Lower lobe of right lung (tissue), 2 donors: ENCODE measurements at regions not wholly inside any gene's neighbourhood (a gene's known extent, or its start where the extent isn't known, plus 50 kb on each side); places are given as distances from the start of the nearest gene placed in this dataset.

Experiments used
- ATAC-seq, 2 donors: fragments of 200-7000 bp; cut with Tn5 transposase; one replicate each; pipeline ENCODE4 v1.9.1; 2020 to 2022; ENCODE audit warnings: mild to moderate bottlenecking in 2 of 2, moderate library complexity in 2 of 2
- DNase-seq: peaks from one replicate; pipeline ENCODE4 v3.0.0-alpha.2; 2020
- H3K27ac ChIP-seq: fragments of 200-600 bp; one replicate; pipeline ENCODE4 v1.8.0; 2022
- H3K27me3 ChIP-seq: fragments of 200-600 bp; one replicate; pipeline ENCODE4 v1.8.0; 2022; ENCODE audit warnings: low read depth
- H3K36me3 ChIP-seq: fragments of 200-600 bp; one replicate; pipeline ENCODE4 v1.8.0; 2022; ENCODE audit warnings: mild to moderate bottlenecking
- H3K4me1 ChIP-seq: fragments of 200-600 bp; one replicate; pipeline ENCODE4 v1.8.0; 2022
- H3K4me3 ChIP-seq: fragments of 200-600 bp; one replicate; pipeline ENCODE4 v1.8.0; 2022; ENCODE audit warnings: mild to moderate bottlenecking
- H3K9me3 ChIP-seq: fragments of 200-600 bp; one replicate; pipeline ENCODE4 v1.8.0; 2022
- CTCF ChIP-seq: fragments of 200-600 bp; IDR thresholded peaks from one replicate; pipeline ENCODE4 v1.8.0; 2022; ENCODE audit warnings: antibody characterized with exemption, mild to moderate bottlenecking
- intact Hi-C: fragments of 100-400 bp; cut with DNase I; formaldehyde crosslinking; loops from one replicate; pipeline ENCODE4 v1.11.0; 2022
- donor health status: DM: no; HTN: yes; CAD: no; lungs with severe emphysema.

DNA sequence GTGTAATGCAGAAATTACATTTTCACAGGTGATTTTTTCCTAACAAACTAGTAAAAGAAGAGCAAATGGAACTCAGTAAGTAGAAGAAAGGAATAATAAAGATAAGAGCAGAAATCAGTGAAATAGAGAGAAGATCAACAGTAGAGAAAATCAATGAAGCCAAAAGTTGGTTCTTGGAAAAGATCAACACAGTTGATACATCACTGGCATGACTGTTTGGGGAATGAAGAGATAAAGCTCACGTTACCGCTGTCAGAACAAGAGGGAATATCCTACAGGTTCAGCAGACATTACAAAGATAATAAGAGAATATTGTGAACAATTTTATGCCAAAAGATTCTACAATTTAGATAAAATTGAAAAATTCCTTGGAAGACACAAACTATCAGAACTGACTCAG lies 146.4 kb downstream of the ACTR3B start:
- TF ChIP-seq CTCF: no peak
- Histone ChIP-seq H3K9me3 (no peaks in the 10 kb centered on the region), H3K4me1 (no peaks in the 10 kb centered on the region), H3K27ac (no peak overlapping the region), H3K36me3 (no peaks in the 10 kb centered on the region), H3K27me3 (no peaks in the 10 kb centered on the region), H3K4me3 (no peak overlapping the region)
- intact Hi-C loops: no loop called here
- DNase-seq (no peak), ATAC-seq (no peak)

GRCh38 chr7:152907042-152907761 lies 147.7 kb downstream of the ACTR3B start:
- no peak overlapping the region for H3K4me3 ChIP-seq
- ATAC-seq (no peak), DNase-seq (no peak)
- no peak for TF ChIP-seq CTCF
- H3K27ac ChIP-seq: no peak overlapping the region
- H3K36me3 ChIP-seq: no peaks in the 10 kb centered on the region
- H3K9me3 ChIP-seq: no peaks in the 10 kb centered on the region
- no peaks in the 10 kb centered on the region for H3K27me3 ChIP-seq
- no peaks in the 10 kb centered on the region for H3K4me1 ChIP-seq
- intact Hi-C loops: no loop called here

GRCh38 chr7:152909280-152909679 lies 149.7 kb downstream of the ACTR3B start:
- Histone ChIP-seq H3K4me3 (no peak overlapping the region), H3K9me3 (no peaks in the 10 kb centered on the region), H3K36me3 (no peaks in the 10 kb centered on the region), H3K27me3 (no peaks in the 10 kb centered on the region), H3K27ac (no peak overlapping the region), H3K4me1 (no peaks in the 10 kb centered on the region)
- intact Hi-C loops: no loop called here
- no peak for DNase-seq
- no peak for ATAC-seq
- TF ChIP-seq CTCF: no peak

- H3K27me3 ChIP-seq: no peaks in the 10 kb centered on the region
- TF ChIP-seq CTCF: no peak
- H3K36me3 ChIP-seq: no peaks in the 10 kb centered on the region
- H3K9me3 ChIP-seq: no peaks in the 10 kb centered on the region
- H3K27ac ChIP-seq: no peak overlapping the region
- H3K4me3 ChIP-seq: no peak overlapping the region
- ATAC-seq: no peak
- H3K4me1 ChIP-seq: no peaks in the 10 kb centered on the region
- intact Hi-C loops: no loop called here
- DNase-seq: no peak
Observed at GRCh38 chr7:152909683-152910544, 150.4 kb downstream of the ACTR3B start.

DNA sequence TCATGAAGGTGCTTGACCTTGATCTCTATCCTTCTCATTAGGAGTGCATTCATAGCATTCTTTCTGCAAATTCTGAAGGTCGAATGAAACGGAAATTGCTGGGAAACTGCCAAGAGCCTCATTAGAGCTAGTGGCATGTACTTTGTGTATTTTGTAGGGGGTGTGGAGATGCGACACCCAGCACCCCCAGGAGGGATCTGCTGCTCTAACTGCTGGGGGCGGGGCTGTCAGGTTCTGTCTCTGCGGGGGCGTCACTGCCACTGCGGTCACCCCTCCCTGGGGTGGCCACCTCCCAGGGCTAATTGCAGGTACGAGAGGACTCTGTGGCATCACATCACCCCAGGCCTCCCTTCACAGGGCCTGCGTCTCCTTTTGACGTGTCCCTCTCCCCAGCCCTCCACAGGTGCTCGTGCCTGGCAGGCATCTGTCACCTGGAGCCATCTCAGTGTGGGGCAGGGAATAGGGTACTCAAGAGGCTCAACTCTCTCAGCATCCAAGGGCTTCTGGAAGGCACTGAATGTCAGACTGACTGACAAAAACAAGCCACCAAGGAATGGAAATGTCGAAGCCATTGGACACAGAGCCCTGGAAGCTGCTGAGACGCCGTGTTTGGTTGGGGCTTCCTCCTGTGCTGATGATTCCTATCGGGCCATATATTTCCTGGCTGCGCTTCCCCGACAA lies 151.1 kb downstream of the ACTR3B start:
- intact Hi-C loops: no loop called here
- H3K4me1 ChIP-seq: no peaks in the 10 kb centered on the region
- H3K27me3 ChIP-seq: no peaks in the 10 kb centered on the region
- H3K36me3 ChIP-seq: no peaks in the 10 kb centered on the region
- H3K9me3 ChIP-seq: no peaks in the 10 kb centered on the region
- ATAC-seq (no peak), DNase-seq (no peak)
- no peak overlapping the region for H3K27ac ChIP-seq
- no peak overlapping the region for H3K4me3 ChIP-seq
- TF ChIP-seq CTCF: no peak
